ENCODE measurements at regions not wholly inside any gene's neighbourhood (a gene's known extent, or its start where the extent isn't known, plus 50 kb on each side); places are given as distances from the start of the nearest gene placed in this dataset.

DNA sequence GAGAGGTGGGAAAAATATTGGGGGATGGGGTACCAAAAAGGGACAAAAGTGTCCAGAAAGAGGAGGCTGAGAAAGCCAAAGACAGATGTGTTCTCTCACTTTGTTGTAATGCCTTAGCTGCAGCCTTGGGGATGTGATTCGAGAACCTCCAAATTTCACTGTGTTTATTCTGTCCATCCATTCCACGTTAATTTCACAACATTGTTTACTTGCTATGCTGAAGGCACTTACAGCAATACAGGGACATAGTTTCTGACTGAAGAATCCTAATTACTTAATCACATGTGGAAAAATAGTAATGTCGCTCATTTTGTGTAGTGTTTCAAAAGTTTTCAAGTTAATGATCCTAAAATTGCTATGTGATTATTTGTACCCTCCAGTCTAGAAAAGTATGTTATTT lies 146.2 kb upstream of the SLC38A2 start:
- TF ChIP-seq, protein P1, sequence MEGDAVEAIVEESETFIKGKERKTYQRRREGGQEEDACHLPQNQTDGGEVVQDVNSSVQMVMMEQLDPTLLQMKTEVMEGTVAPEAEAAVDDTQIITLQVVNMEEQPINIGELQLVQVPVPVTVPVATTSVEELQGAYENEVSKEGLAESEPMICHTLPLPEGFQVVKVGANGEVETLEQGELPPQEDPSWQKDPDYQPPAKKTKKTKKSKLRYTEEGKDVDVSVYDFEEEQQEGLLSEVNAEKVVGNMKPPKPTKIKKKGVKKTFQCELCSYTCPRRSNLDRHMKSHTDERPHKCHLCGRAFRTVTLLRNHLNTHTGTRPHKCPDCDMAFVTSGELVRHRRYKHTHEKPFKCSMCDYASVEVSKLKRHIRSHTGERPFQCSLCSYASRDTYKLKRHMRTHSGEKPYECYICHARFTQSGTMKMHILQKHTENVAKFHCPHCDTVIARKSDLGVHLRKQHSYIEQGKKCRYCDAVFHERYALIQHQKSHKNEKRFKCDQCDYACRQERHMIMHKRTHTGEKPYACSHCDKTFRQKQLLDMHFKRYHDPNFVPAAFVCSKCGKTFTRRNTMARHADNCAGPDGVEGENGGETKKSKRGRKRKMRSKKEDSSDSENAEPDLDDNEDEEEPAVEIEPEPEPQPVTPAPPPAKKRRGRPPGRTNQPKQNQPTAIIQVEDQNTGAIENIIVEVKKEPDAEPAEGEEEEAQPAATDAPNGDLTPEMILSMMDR (optimal IDR thresholded peaks at IDR 0.05 in 1 of 3, IDR thresholded peaks at IDR 0.05 in 1 of 3, conservative IDR thresholded peaks at IDR 0.05 in 1 of 3; ENCODE audit: extremely low read depth in 1 of 3, insufficient read depth in 2 of 3, low read length in 3 of 3), result no peak
- no peak for TF ChIP-seq EZH2 (IDR thresholded peaks at IDR 0.05; ENCODE audit: low read length)

Data from keratinocyte (primary cell).